B cell (primary cell): ENCODE measurements at regions not wholly inside any gene's neighbourhood (a gene's known extent, or its start where the extent isn't known, plus 50 kb on each side); places are given as distances from the start of the nearest gene placed in this dataset.
"Not testable (repeated sequence)": the region's sequence is repeated elsewhere in the genome, so short reads cannot be mapped to it uniquely, and the experiment has no call there.

Experiments used
- ATAC-seq: fragments of 200-7000 bp; cut with Tn5 transposase; one replicate; pipeline ENCODE4 v1.10.0; 2021; ENCODE audit warnings: low read depth, mild to moderate bottlenecking, moderate number of reproducible peaks, moderate library complexity
- CTCF ChIA-PET: fragments of 350-600 bp; sonication (Branson Sonifier 250); formaldehyde crosslinking; loops from one replicate; lab custom pipeline; 2021; ENCODE audit warnings: antibody characterized with exemption, inconsistent platforms; lab: Charles Lee
- POLR2A ChIA-PET: fragments of 350-600 bp; sonication (Branson Sonifier 250); formaldehyde crosslinking; loops from one replicate; lab custom pipeline; 2021; ENCODE audit warnings: antibody characterized with exemption; lab: Charles Lee
- DNase-seq: peaks from one replicate; pipeline ENCODE4 v3.0.0; 2013
- H2AFZ ChIP-seq: 2 replicates; pipeline ENCODE4 v1.6.1; 2012; ENCODE audit warnings: mild to moderate bottlenecking, low read depth, low read length; ENCODE audit not compliant: insufficient read depth, poor library complexity, severe bottlenecking
- H3K27ac ChIP-seq, 2 donors: 1 replicate in 1 of 2; 2 replicates in 1 of 2; pipeline ENCODE4 v1.5.1; 2012 to 2013; ENCODE audit warnings: low read length in 2 of 2, mild to moderate bottlenecking in 2 of 2, moderate library complexity in 1 of 2
- H3K27me3 ChIP-seq, 4 experiments: fragments of 200-600 bp in 1 of 4; sonication (generic) in 1 of 4; replicated peaks in 1 of 4; 1 replicate in 2 of 4; 2 replicates in 2 of 4; pipeline versions ENCODE4 v1.6.1 to v1.7.0; 2013 to 2016; ENCODE audit warnings: low read length in 3 of 4, mild to moderate bottlenecking in 2 of 4, mixed read lengths in 1 of 4, moderate library complexity in 1 of 4; ENCODE audit not compliant: insufficient read depth in 4 of 4, control insufficient read depth in 3 of 4; ENCODE audit errors: control extremely low read depth in 1 of 4
- H3K36me3 ChIP-seq, 2 experiments: replicated peaks in 1 of 2; 1 replicate in 1 of 2; 2 replicates in 1 of 2; pipeline versions ENCODE4 v1.6.1 to v1.7.1; 2013; ENCODE audit warnings: low read length in 1 of 2; ENCODE audit not compliant: insufficient read depth in 2 of 2, control insufficient read depth in 1 of 2; ENCODE audit errors: control extremely low read depth in 1 of 2, extremely low read depth in 1 of 2
- H3K4me1 ChIP-seq, 2 donors: fragments of 200-600 bp in 1 of 2; sonication (generic) in 1 of 2; 1 replicate in 1 of 2; 2 replicates in 1 of 2; pipeline versions ENCODE4 v1.5.1 to v1.6.1; 2013 to 2017; ENCODE audit warnings: low read length in 2 of 2; ENCODE audit not compliant: control insufficient read depth in 2 of 2, insufficient read depth in 2 of 2
- H3K4me2 ChIP-seq: replicated peaks from 2 replicates; pipeline ENCODE3; 2012; ENCODE audit warnings: mild to moderate bottlenecking, low read depth, low read length; ENCODE audit not compliant: poor library complexity, severe bottlenecking
- H3K4me3 ChIP-seq, 5 experiments: fragments of 200-600 bp in 1 of 5; sonication (generic) in 1 of 5; 1 replicate in 3 of 5; 2 replicates in 2 of 5; pipeline versions ENCODE4 v1.5.1 to v1.7.0; 2011 to 2016; ENCODE audit warnings: low read length in 4 of 5, mild to moderate bottlenecking in 4 of 5, low read depth in 2 of 5, control low read depth in 1 of 5, moderate library complexity in 1 of 5; ENCODE audit not compliant: insufficient read depth in 1 of 5; ENCODE audit errors: control extremely low read depth in 1 of 5, extremely low read depth in 1 of 5
- H3K79me2 ChIP-seq: fragments of 200-600 bp; sonication (generic); one replicate; pipeline ENCODE4 v1.6.0; 2016; ENCODE audit warnings: low read length; ENCODE audit not compliant: control insufficient read depth, insufficient read depth
- H3K9ac ChIP-seq: fragments of 200-600 bp; sonication (generic); 2 replicates; pipeline ENCODE4 v1.6.1; 2017; ENCODE audit warnings: mild to moderate bottlenecking, low read length, moderate library complexity
- H3K9me3 ChIP-seq, 3 donors: one replicate each; pipeline versions ENCODE4 v1.6.1 to v1.7.1; 2013; ENCODE audit warnings: low read length in 2 of 3; ENCODE audit not compliant: control insufficient read depth in 2 of 3, insufficient read depth in 1 of 3; ENCODE audit errors: control extremely low read depth in 1 of 3
- H4K20me1 ChIP-seq: 2 replicates; pipeline ENCODE4 v1.6.0; 2012; ENCODE audit warnings: mild to moderate bottlenecking, low read length; ENCODE audit not compliant: insufficient read depth, control insufficient read depth, poor library complexity, severe bottlenecking
- H3K27ac Mint-ChIP-seq: one replicate; pipeline ENCODE4 v1.8.0; 2021; ENCODE audit warnings: mixed read lengths
- H3K27me3 Mint-ChIP-seq: one replicate; pipeline ENCODE4 v1.8.0; 2021; ENCODE audit warnings: mixed read lengths
- H3K4me1 Mint-ChIP-seq: one replicate; pipeline ENCODE4 v1.8.0; 2021; ENCODE audit warnings: mixed read lengths
- H3K4me3 Mint-ChIP-seq: one replicate; pipeline ENCODE4 v1.8.0; 2021; ENCODE audit warnings: mixed read lengths
- H3K9me3 Mint-ChIP-seq: one replicate; pipeline ENCODE4 v1.8.0; 2022; ENCODE audit warnings: mixed read lengths; ENCODE audit not compliant: insufficient read depth
- EZH2 ChIP-seq: IDR thresholded peaks from 2 replicates; pipeline ENCODE4 v1.6.1; 2012; ENCODE audit warnings: borderline replicate concordance, low read depth, mild to moderate bottlenecking, moderate library complexity, low read length; ENCODE audit not compliant: insufficient read depth, poor library complexity, severe bottlenecking
- WGBS: methylation state at CpG from one replicate; pipeline ENCODE4 v1.1.5; 2013; ENCODE audit warnings: missing lambda C conversion rate; ENCODE audit not compliant: insufficient coverage; 5-methylcytosine and 5-hydroxymethylcytosine counted together
- intact Hi-C: fragments of 100-400 bp; cut with micrococcal nuclease; formaldehyde crosslinking; loops from one replicate; pipeline ENCODE4 v1.10.0; 2022
- TF ChIP-seq, protein P1 (sequence below): fragments of 200-600 bp; IDR thresholded peaks from one replicate; pipeline ENCODE4 v1.8.0; 2022; ENCODE audit warnings: antibody characterized with exemption, mild to moderate bottlenecking

DNA sequence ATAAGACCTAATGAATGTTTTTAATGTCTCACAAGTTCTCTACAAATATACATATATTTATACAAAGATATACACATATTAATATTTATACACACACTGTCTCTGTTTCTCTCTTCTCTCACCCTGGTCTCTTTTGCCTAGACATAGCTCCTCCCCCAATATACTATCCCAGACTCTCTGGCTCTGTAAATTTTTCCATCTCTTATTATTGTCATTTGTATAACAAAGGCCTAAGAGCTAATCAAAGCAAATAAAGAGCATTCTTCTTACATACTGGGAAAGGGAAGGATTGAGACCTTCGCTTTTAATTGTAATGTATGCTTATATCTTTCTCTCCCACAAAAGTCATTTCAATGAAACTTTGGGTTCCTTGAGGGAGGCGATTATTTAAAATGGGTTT, 318.1 kb downstream of the ADAMTS20 start:
- POLR2A ChIA-PET, result no interaction called here
- Histone ChIP-seq H3K27ac (no peak overlapping the region), H4K20me1 (no peaks in the 10 kb centered on the region), H3K9me3 (no peaks in the 10 kb centered on the region), H3K4me3 (no peak overlapping the region), H2AFZ (no peak overlapping the region), H3K79me2 (no peaks in the 10 kb centered on the region), H3K4me2 (no peak overlapping the region), H3K36me3 (no peaks in the 10 kb centered on the region), H3K27me3 (no peaks in the 10 kb centered on the region), H3K9ac (no peak overlapping the region), H3K4me1 (no peaks in the 10 kb centered on the region)
- DNase-seq, result no peak
- intact Hi-C loops, result no loop called here
- Mint-ChIP-seq H3K4me3 (no peak overlapping the region), H3K27me3 (no peaks in the 10 kb centered on the region), H3K4me1 (peaks cover 3% of the 10 kb centered on the region), H3K27ac (no peak overlapping the region), H3K9me3 (peaks cover 4% of the 10 kb centered on the region)
- CTCF ChIA-PET, result no interaction called here
- TF ChIP-seq EZH2, result no peak
- TF ChIP-seq, protein P1, sequence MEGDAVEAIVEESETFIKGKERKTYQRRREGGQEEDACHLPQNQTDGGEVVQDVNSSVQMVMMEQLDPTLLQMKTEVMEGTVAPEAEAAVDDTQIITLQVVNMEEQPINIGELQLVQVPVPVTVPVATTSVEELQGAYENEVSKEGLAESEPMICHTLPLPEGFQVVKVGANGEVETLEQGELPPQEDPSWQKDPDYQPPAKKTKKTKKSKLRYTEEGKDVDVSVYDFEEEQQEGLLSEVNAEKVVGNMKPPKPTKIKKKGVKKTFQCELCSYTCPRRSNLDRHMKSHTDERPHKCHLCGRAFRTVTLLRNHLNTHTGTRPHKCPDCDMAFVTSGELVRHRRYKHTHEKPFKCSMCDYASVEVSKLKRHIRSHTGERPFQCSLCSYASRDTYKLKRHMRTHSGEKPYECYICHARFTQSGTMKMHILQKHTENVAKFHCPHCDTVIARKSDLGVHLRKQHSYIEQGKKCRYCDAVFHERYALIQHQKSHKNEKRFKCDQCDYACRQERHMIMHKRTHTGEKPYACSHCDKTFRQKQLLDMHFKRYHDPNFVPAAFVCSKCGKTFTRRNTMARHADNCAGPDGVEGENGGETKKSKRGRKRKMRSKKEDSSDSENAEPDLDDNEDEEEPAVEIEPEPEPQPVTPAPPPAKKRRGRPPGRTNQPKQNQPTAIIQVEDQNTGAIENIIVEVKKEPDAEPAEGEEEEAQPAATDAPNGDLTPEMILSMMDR, result no peak
- no CpG with 5 or more reads among the region's 2 CpGs for WGBS
- no peak for ATAC-seq

DNA sequence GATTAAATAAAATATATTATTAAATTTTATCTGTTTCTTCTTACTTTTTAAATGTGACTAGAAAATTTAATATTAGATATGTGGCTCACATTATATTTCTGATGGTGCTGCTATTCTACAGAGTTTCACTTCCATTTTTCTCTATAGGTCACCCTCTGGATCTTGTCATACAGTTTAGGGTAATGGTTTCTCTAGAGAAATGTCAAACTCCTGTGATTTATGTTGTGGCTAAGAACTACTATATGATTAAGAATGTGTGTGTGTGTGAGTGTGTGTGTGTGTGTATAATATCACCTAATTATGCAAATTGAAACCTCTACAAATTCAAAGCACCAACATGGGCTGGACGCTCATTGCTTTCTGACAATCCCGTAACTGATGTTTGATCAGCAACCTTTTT, 325.9 kb downstream of the ADAMTS20 start:
- no peak overlapping the region for H2AFZ ChIP-seq
- H3K9ac ChIP-seq, result no peak overlapping the region
- ChIA-PET CTCF (no interaction called here), POLR2A (no interaction called here)
- no peaks in the 10 kb centered on the region for H3K36me3 ChIP-seq
- H3K79me2 ChIP-seq, result no peaks in the 10 kb centered on the region
- ATAC-seq, result no peak
- H3K9me3 ChIP-seq, result peaks cover 0 to 4% (median 1%) of the 10 kb centered on the region in 3 donors
- H3K4me1 Mint-ChIP-seq, result no peaks in the 10 kb centered on the region
- H3K4me3 ChIP-seq, result no peak overlapping the region
- peaks cover 16% of the 10 kb centered on the region for H3K27me3 Mint-ChIP-seq
- H3K9me3 Mint-ChIP-seq, result no peaks in the 10 kb centered on the region
- no peak for DNase-seq
- no peaks in the 10 kb centered on the region for H4K20me1 ChIP-seq
- intact Hi-C loops, result no loop called here
- TF ChIP-seq, protein P1, result no peak
- TF ChIP-seq EZH2, result no peak
- no peaks in the 10 kb centered on the region for H3K4me1 ChIP-seq
- H3K4me3 Mint-ChIP-seq, result no peak overlapping the region
- no peaks in the 10 kb centered on the region for H3K27me3 ChIP-seq
- no peak overlapping the region for H3K27ac Mint-ChIP-seq
- 100% methylated on average over 1 of the region's 2 CpGs for WGBS
- no peak overlapping the region for H3K27ac ChIP-seq
- H3K4me2 ChIP-seq, result no peak overlapping the region

DNA sequence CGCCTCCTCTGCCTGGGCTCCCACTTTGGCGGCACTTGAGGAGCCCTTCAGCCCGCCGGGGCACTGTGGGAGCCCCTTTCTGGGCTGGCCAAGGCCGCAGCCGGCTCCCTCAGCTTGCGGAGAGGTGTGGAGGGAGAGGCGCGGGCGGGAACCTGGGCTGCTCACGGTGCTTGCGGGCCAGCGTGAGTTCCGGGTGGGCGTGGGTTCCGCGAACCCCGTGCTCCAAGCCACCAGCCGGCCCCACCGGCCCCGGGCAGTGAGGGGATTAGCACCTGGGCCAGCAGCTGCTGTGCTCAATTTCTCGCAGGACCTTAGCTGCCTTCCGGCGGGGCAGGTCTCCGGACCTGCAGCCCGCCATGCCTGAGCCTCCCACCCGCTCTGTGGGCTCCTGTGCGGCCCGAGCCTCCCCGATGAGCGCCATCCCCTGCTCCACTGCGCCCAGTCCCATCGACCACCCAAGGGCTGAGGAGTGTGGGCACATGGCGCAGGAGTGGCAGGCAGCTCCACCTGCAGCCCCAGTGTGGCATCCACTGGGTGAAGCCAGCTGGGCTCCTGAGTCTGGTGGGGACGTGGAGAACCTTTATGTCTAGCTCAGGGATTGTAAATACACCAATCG, 327.7 kb downstream of the ADAMTS20 start:
- H3K79me2 ChIP-seq, H2AFZ ChIP-seq, H3K4me1 Mint-ChIP-seq, H3K4me2 ChIP-seq, POLR2A ChIA-PET, H3K27me3 ChIP-seq, H3K4me1 ChIP-seq, H3K27ac ChIP-seq, H4K20me1 ChIP-seq, H3K36me3 ChIP-seq, intact Hi-C loops, H3K9me3 Mint-ChIP-seq, H3K9me3 ChIP-seq, CTCF ChIA-PET, H3K4me3 Mint-ChIP-seq, H3K4me3 ChIP-seq, H3K27ac Mint-ChIP-seq, ATAC-seq, H3K9ac ChIP-seq, DNase-seq: not testable (repeated sequence)
- 95% methylated on average over 33 of the region's 36 CpGs for WGBS
- H3K27me3 Mint-ChIP-seq, result peaks cover 16% of the 10 kb centered on the region
